Smooth muscle cell (in vitro differentiated cells): ENCODE measurements at regions not wholly inside any gene's neighbourhood (a gene's known extent, or its start where the extent isn't known, plus 50 kb on each side); places are given as distances from the start of the nearest gene placed in this dataset.

ENCODE experiments used
- DNase-seq: peaks from one replicate; lab custom pipeline; 2025; ENCODE audit not compliant: unreplicated experiment; lab: John Stamatoyannopoulos, UW
- H2AFZ ChIP-seq: fragments of 200-600 bp; sonication (generic); 2 replicates; pipeline ENCODE4 v1.6.0; 2016; ENCODE audit warnings: antibody characterized with exemption, low read depth, mild to moderate bottlenecking
- H3F3A ChIP-seq: fragments of 200-600 bp; sonication (generic); 2 replicates; pipeline ENCODE4 v1.6.0; 2017; ENCODE audit warnings: antibody characterized with exemption, low read depth
- H3K27ac ChIP-seq: fragments of 200-600 bp; sonication (generic); 2 replicates; pipeline ENCODE4 v1.5.1; 2016; ENCODE audit warnings: low read depth, mild to moderate bottlenecking
- H3K27me3 ChIP-seq: fragments of 200-600 bp; sonication (generic); 2 replicates; pipeline ENCODE4 v1.6.1; 2016; ENCODE audit warnings: low read depth, mild to moderate bottlenecking
- H3K36me3 ChIP-seq: fragments of 200-600 bp; sonication (generic); 2 replicates; pipeline ENCODE4 v1.5.1; 2016; ENCODE audit warnings: low read depth
- H3K4me1 ChIP-seq: fragments of 200-600 bp; sonication (generic); 2 replicates; pipeline ENCODE4 v1.5.1; 2016; ENCODE audit warnings: low read depth
- H3K4me2 ChIP-seq: fragments of 200-600 bp; sonication (generic); 2 replicates; pipeline ENCODE4 v1.6.0; 2016; ENCODE audit warnings: mild to moderate bottlenecking
- H3K4me3 ChIP-seq: fragments of 200-600 bp; sonication (generic); 2 replicates; pipeline ENCODE4 v1.5.1; 2016; ENCODE audit warnings: mild to moderate bottlenecking
- H3K79me2 ChIP-seq: fragments of 200-600 bp; sonication (generic); 2 replicates; pipeline ENCODE4 v1.6.0; 2016; ENCODE audit warnings: low read depth, mild to moderate bottlenecking
- H3K9ac ChIP-seq: fragments of 200-600 bp; sonication (generic); 2 replicates; pipeline ENCODE4 v1.6.0; 2016; ENCODE audit warnings: low read depth
- H3K9me3 ChIP-seq: fragments of 200-600 bp; sonication (generic); replicated peaks from 2 replicates; pipeline ENCODE4 v1.5.1; 2016; ENCODE audit warnings: low read depth
- H4K20me1 ChIP-seq: fragments of 200-600 bp; sonication (generic); 2 replicates; pipeline ENCODE4 v1.6.0; 2016; ENCODE audit warnings: low read depth
- WGBS: methylation state at CpG from one replicate; pipeline ENCODE4 v1.1.7; 2016; ENCODE audit warnings: low lambda C conversion rate; 5-methylcytosine and 5-hydroxymethylcytosine counted together
- TF ChIP-seq, protein P1 (sequence below): fragments of 200-600 bp; sonication (generic); IDR thresholded peaks from 2 replicates; pipeline ENCODE4 v1.5.1; 2017; ENCODE audit warnings: borderline replicate concordance, mild to moderate bottlenecking, antibody characterized with exemption; ENCODE audit not compliant: insufficient read depth, poor library complexity, severe bottlenecking

DNA sequence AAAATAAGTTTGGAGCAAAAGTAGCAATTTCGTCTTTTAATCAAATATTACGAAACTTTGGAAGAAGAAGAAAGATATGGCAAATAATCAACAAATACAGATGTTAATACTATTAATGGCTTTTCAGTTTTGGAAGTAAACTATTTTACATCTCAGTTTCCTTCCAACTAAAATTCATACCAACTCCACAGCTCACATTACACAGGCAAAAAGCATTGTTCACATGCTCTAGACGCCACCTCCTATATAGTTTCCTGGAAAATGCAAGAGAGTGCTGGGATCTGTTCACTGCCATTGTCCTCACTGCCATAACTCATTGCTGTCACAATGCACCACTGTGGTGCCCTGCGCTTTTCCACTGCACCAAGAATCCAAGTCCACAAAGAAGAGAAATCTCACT is 149.0 kb upstream of the FTMT start:
- no peaks in the 10 kb centered on the region for H3K27me3 ChIP-seq
- H3K9me3 ChIP-seq, result no peaks in the 10 kb centered on the region
- no peaks in the 10 kb centered on the region for H3K4me1 ChIP-seq
- H3K27ac ChIP-seq, result no peak overlapping the region
- H3K36me3 ChIP-seq, result no peaks in the 10 kb centered on the region
- H3K79me2 ChIP-seq, result no peaks in the 10 kb centered on the region
- H3K4me3 ChIP-seq, result no peak overlapping the region
- DNase-seq, result no peak
- TF ChIP-seq, protein P1, sequence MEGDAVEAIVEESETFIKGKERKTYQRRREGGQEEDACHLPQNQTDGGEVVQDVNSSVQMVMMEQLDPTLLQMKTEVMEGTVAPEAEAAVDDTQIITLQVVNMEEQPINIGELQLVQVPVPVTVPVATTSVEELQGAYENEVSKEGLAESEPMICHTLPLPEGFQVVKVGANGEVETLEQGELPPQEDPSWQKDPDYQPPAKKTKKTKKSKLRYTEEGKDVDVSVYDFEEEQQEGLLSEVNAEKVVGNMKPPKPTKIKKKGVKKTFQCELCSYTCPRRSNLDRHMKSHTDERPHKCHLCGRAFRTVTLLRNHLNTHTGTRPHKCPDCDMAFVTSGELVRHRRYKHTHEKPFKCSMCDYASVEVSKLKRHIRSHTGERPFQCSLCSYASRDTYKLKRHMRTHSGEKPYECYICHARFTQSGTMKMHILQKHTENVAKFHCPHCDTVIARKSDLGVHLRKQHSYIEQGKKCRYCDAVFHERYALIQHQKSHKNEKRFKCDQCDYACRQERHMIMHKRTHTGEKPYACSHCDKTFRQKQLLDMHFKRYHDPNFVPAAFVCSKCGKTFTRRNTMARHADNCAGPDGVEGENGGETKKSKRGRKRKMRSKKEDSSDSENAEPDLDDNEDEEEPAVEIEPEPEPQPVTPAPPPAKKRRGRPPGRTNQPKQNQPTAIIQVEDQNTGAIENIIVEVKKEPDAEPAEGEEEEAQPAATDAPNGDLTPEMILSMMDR, result no peak
- H4K20me1 ChIP-seq, result no peaks in the 10 kb centered on the region
- no peak overlapping the region for H3K9ac ChIP-seq
- no peak overlapping the region for H3K4me2 ChIP-seq
- whole genome bisulfite sequencing, result 90% methylated on average over 4 of the region's 4 CpGs
- H2AFZ ChIP-seq, result no peak overlapping the region
- H3F3A ChIP-seq, result no peaks in the 10 kb centered on the region

DNA sequence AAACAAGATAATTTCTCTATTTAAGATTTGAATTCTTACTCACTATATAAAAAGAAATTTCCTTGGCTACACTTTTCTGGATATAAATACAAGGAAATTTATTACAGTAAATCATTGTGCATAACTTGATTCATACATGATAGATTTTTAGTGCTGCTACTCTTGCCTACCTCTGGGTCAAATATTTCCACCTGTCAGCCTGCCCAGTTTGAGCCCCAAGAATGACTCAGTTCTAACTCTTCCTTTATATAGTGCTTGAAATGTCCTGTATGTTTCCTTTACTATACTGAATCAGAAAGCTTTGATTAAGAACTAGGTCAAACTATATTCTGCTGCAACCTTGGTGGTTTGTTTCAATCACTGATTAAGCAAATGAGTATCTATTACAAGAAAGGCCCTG is 147.4 kb upstream of the FTMT start:
- TF ChIP-seq, protein P1, result no peak
- no peak for DNase-seq
- Histone ChIP-seq H3K4me3 (no peak overlapping the region), H3K79me2 (no peaks in the 10 kb centered on the region), H3F3A (no peaks in the 10 kb centered on the region), H2AFZ (no peak overlapping the region), H3K27me3 (no peaks in the 10 kb centered on the region), H3K9ac (no peak overlapping the region), H3K36me3 (no peaks in the 10 kb centered on the region), H4K20me1 (no peaks in the 10 kb centered on the region), H3K9me3 (no peaks in the 10 kb centered on the region), H3K27ac (no peak overlapping the region), H3K4me2 (no peak overlapping the region), H3K4me1 (no peaks in the 10 kb centered on the region)

DNA sequence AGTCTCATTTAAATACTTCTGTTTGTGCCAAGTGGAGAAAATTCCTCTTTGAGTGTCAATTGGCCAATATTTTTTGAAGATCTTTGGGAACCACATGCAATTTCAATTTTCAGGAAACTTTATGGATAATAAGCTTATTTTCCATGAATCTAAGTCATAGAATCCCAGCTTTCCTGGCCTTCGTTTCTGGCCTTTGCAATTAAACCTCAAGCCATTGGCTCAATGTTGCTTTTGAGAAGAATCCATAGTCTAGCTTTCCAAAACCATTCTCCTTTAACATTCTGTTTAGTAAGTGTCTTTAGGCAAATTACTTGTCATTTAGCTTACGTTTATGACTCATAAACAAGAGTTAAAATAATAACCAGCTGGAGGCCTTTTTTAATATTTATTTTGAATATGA is 145.0 kb upstream of the FTMT start:
- H3K4me3 ChIP-seq, result no peak overlapping the region
- no peak overlapping the region for H3K4me2 ChIP-seq
- WGBS, result 63% methylated on average over 2 of the region's 2 CpGs
- no peaks in the 10 kb centered on the region for H3K4me1 ChIP-seq
- no peak for DNase-seq
- H3K27me3 ChIP-seq, result peaks cover 3% of the 10 kb centered on the region
- H3F3A ChIP-seq, result no peaks in the 10 kb centered on the region
- no peaks in the 10 kb centered on the region for H4K20me1 ChIP-seq
- H3K9me3 ChIP-seq, result no peaks in the 10 kb centered on the region
- no peak overlapping the region for H3K9ac ChIP-seq
- H3K27ac ChIP-seq, result no peak overlapping the region
- TF ChIP-seq, protein P1, result no peak
- no peaks in the 10 kb centered on the region for H3K36me3 ChIP-seq
- no peaks in the 10 kb centered on the region for H3K79me2 ChIP-seq
- no peak overlapping the region for H2AFZ ChIP-seq

- Histone ChIP-seq H3K4me3 (no peak overlapping the region), H3F3A (no peaks in the 10 kb centered on the region), H3K27me3 (peaks cover 3% of the 10 kb centered on the region), H2AFZ (no peak overlapping the region), H3K4me1 (no peaks in the 10 kb centered on the region), H3K9ac (no peak overlapping the region), H3K9me3 (no peaks in the 10 kb centered on the region), H3K36me3 (no peaks in the 10 kb centered on the region), H3K27ac (no peak overlapping the region), H3K4me2 (no peak overlapping the region), H4K20me1 (no peaks in the 10 kb centered on the region), H3K79me2 (no peaks in the 10 kb centered on the region)
- no peak for DNase-seq
- WGBS, result 97% methylated on average over 1 of the region's 1 CpG
- TF ChIP-seq, protein P1, result no peak
Observed at GRCh38 chr5:121707178-121707577, 144.5 kb upstream of the FTMT start.
